Esophagus squamous epithelium (tissue), 5 donors: ENCODE measurements at regions not wholly inside any gene's neighbourhood (a gene's known extent, or its start where the extent isn't known, plus 50 kb on each side); places are given as distances from the start of the nearest gene placed in this dataset.

ENCODE experiments used
- DNase-seq: peaks from one replicate; lab custom pipeline; 2025; lab: John Stamatoyannopoulos, UW
- H3K27ac ChIP-seq, 4 donors: fragments of 200-600 bp; sonication (generic); one replicate each; pipeline ENCODE4 v1.5.1; 2016 to 2019; ENCODE audit warnings: mild to moderate bottlenecking in 1 of 4
- H3K27me3 ChIP-seq, 4 donors: fragments of 200-600 bp; sonication (generic); 1 replicate in 3 of 4; 2 replicates in 1 of 4; pipeline versions ENCODE4 v1.5.1 to v1.6.0; 2017 to 2021; ENCODE audit warnings: antibody characterized with exemption in 1 of 4
- H3K36me3 ChIP-seq, 3 donors: fragments of 200-600 bp; sonication (generic); one replicate each; pipeline ENCODE4 v1.5.1; 2016 to 2019
- H3K4me1 ChIP-seq, 3 donors: fragments of 200-600 bp; sonication (generic); one replicate each; pipeline ENCODE4 v1.5.1; 2017 to 2019
- H3K4me3 ChIP-seq, 4 donors: fragments of 200-600 bp; sonication (generic); 1 replicate in 3 of 4; 2 replicates in 1 of 4; pipeline ENCODE4 v1.5.1; 2016 to 2019; ENCODE audit warnings: mild to moderate bottlenecking in 2 of 4, moderate library complexity in 1 of 4
- H3K9me3 ChIP-seq, 3 donors: fragments of 200-600 bp; sonication (generic); one replicate each; pipeline ENCODE4 v1.5.1; 2016 to 2019
- POLR2A ChIP-seq, 4 donors: fragments of 450-650 bp; IDR thresholded peaks; one replicate each; pipeline ENCODE4 v1.6.1; 2017; ENCODE audit warnings: antibody characterized with exemption in 4 of 4, mild to moderate bottlenecking in 4 of 4, moderate library complexity in 3 of 4
- WGBS, 2 donors: methylation state at CpG; one replicate each; pipeline ENCODE4 v1.1.5; 2018; 5-methylcytosine and 5-hydroxymethylcytosine counted together
- intact Hi-C: fragments of 100-400 bp; cut with DNase I; formaldehyde crosslinking; loops from one replicate; pipeline ENCODE4 v1.15.0; 2022
- TF ChIP-seq, protein P1 (sequence below), 6 experiments: fragments of 450-650 bp in 4 of 6; fragments of 200-600 bp in 2 of 6; sonication (generic) in 2 of 6; IDR thresholded peaks; one replicate each; pipeline ENCODE4 v1.5.1; 2016 to 2019; ENCODE audit warnings: antibody characterized with exemption in 6 of 6, mild to moderate bottlenecking in 4 of 6, moderate library complexity in 4 of 6
- donor health status: DM: yes; HTN: yes; CAD: no.

DNA sequence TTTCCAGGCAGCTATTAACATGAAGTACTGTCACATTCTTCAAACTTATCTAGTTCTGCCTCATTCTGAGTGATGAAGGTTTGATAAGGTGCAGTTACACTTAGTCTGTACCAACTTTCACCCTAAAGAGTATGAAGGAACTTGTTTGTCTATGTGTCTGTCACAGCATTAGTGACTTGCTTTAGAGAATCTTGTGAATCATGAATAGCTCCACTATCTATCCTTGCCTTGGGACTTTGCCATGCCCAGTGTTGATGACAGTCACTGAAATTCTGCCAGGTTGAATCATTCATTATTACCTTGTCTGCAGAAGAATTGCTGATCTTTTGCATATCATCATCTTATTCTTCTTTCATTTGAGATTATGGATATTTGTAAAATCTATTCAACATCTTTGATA, 50.9 kb upstream of the A1CF start:
- no peaks in the 10 kb centered on the region for H3K36me3 ChIP-seq
- H3K4me3 ChIP-seq, result no peak overlapping the region
- no peaks in the 10 kb centered on the region for H3K9me3 ChIP-seq
- TF ChIP-seq, protein P1, sequence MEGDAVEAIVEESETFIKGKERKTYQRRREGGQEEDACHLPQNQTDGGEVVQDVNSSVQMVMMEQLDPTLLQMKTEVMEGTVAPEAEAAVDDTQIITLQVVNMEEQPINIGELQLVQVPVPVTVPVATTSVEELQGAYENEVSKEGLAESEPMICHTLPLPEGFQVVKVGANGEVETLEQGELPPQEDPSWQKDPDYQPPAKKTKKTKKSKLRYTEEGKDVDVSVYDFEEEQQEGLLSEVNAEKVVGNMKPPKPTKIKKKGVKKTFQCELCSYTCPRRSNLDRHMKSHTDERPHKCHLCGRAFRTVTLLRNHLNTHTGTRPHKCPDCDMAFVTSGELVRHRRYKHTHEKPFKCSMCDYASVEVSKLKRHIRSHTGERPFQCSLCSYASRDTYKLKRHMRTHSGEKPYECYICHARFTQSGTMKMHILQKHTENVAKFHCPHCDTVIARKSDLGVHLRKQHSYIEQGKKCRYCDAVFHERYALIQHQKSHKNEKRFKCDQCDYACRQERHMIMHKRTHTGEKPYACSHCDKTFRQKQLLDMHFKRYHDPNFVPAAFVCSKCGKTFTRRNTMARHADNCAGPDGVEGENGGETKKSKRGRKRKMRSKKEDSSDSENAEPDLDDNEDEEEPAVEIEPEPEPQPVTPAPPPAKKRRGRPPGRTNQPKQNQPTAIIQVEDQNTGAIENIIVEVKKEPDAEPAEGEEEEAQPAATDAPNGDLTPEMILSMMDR (IDR thresholded peaks at IDR 0.05), result no peak
- TF ChIP-seq POLR2A (IDR thresholded peaks at IDR 0.05), result no peak
- H3K27ac ChIP-seq, result no peak overlapping the region
- intact Hi-C loops, result no loop called here
- DNase-seq, result no peak
- no peaks in the 10 kb centered on the region for H3K27me3 ChIP-seq
- no peaks in the 10 kb centered on the region for H3K4me1 ChIP-seq

DNA sequence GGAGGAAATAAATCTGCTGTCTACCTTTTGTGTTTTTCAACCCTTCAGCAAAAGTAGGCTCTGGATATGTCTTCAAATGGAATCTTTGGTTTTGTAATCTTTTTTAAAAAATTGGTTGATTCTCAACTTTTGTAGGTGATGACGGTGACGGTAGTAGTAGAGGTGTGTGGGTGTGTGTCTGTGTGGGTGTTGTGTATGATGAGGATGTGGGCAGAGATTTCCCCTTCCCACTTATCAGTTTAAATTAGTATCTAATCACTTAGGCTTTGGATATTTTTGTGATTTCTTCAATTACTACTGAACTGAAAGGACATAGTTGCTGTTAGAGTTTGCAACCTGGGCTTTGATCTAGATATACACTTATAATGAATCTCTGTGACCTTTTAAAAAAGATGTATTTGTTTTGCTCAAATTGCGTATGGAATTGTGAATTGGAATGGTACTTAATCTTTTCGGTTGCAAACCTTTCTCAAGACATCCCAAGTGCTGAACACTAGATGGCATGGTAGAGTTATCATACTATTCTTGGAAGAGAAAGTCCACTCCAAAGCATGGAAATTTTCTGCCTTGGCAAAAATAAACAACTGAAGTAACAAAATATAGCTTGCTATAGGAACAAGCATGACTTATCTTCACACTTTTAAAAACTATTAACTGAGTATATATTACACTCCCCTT, 51.9 kb upstream of the A1CF start:
- H3K27ac ChIP-seq, result no peak overlapping the region

DNA sequence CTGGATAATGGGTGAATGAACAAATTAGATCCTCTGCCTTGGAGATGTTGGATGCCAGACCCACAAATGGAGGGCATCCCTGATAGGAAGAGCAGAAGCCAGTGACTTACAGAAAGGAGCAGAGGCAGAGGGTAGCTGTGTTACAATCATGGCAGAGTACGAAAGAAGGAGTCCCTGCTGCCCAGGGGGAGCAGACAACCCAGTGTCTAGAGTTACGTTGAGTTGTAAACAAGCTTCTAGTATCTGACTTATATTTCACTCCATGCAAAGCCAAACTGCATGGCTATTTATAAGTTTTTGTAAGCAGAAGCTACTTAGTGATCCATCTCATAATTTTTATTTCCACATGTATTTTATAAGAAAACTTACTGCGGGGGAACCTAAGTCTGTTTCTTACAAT, 56.2 kb upstream of the A1CF start:
- TF ChIP-seq, protein P1 (IDR thresholded peaks at IDR 0.05), result no peak
- no peak for TF ChIP-seq POLR2A (IDR thresholded peaks at IDR 0.05)
- no peaks in the 10 kb centered on the region for H3K9me3 ChIP-seq
- intact Hi-C loops, result no loop called here
- WGBS, 2 donors, result 80 to 89% methylated on average over 3 of the region's 3 CpGs
- no peak for DNase-seq
- no peak overlapping the region for H3K4me3 ChIP-seq
- no peaks in the 10 kb centered on the region for H3K36me3 ChIP-seq
- no peaks in the 10 kb centered on the region for H3K4me1 ChIP-seq
- H3K27me3 ChIP-seq, result no peaks in the 10 kb centered on the region
- no peak overlapping the region for H3K27ac ChIP-seq

More for the DNA sequence above, 51.9 kb upstream of the A1CF start:
- intact Hi-C loops, result no loop called here
- 31 to 45% methylated on average over 4 of the region's 4 CpGs for WGBS, 2 donors
- TF ChIP-seq, protein P1 (IDR thresholded peaks at IDR 0.05), result peak in 2 of 6 experiments; percentile 29 to 35
- no peak for TF ChIP-seq POLR2A (IDR thresholded peaks at IDR 0.05)
- no peaks in the 10 kb centered on the region for H3K9me3 ChIP-seq
- no peaks in the 10 kb centered on the region for H3K36me3 ChIP-seq
- H3K4me3 ChIP-seq, result no peak overlapping the region
- H3K4me1 ChIP-seq, result no peaks in the 10 kb centered on the region
- no peak for DNase-seq
- no peaks in the 10 kb centered on the region for H3K27me3 ChIP-seq

DNA sequence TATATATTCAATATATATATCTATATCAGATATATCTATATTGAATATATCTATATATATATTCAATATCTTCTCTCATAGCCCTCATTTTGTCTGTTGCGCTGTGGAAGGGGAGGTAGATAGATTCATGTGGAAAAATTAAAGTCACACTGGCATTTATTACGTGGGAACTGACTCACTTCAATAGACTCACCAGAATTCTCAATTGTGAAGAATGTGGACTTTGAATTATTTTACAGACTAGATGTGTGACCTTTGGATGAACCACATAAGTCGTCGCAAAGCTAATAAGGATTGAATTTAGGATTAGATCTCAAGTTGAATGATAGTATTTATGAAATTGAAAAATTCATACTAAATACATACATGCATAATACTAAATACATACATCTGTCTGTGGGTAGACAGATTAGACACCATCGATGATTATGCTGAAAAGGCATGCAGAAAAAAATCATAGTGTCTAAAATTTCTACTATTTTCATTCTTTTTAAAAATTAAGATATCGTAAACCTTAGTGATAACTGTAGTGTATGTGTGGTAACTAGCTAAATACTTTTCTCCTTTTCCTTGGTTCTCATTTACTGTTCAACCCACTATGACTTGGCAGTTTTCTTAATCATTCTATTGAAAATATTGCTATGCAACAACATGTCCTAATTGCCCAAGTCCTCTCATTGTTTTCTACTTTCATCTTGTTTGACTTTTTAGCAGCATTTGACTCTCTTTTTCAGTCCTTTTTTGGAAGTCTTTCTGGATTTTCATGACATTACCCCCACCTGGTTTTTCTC, 61.8 kb upstream of the A1CF start:
- 85 to 86% methylated on average over 6 of the region's 6 CpGs for WGBS, 2 donors
- intact Hi-C loops, result no loop called here
- no peak for TF ChIP-seq POLR2A (IDR thresholded peaks at IDR 0.05)
- TF ChIP-seq, protein P1 (IDR thresholded peaks at IDR 0.05), result no peak

DNA sequence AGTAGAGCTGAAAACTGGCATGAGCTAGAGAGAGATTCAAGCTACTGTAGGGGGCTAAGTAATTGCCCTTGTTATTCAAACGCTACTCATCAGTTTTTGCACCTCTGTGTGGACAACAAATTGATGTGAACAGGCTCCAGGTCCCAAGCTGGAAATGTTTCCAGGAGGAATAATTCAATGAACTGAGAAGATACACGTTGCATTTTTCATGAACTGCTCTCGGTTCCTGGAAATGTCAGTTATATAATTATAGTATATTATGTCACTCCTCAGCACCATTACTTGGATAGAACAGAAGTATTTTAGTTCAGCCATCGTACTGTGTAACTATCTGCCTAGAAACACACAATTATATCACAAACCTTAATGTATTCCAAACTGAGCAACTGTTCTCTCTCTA, 65.9 kb upstream of the A1CF start:
- H3K27ac ChIP-seq, result no peak overlapping the region
- no peak for DNase-seq
- no peak for TF ChIP-seq POLR2A (IDR thresholded peaks at IDR 0.05)
- TF ChIP-seq, protein P1 (IDR thresholded peaks at IDR 0.05), result no peak
- no peaks in the 10 kb centered on the region for H3K4me1 ChIP-seq
- H3K9me3 ChIP-seq, result no peaks in the 10 kb centered on the region
- 41 to 55% methylated on average over 4 of the region's 4 CpGs for WGBS, 2 donors
- no peak overlapping the region for H3K4me3 ChIP-seq
- peaks cover 0 to 4% (median 0%) of the 10 kb centered on the region in 4 donors for H3K27me3 ChIP-seq
- intact Hi-C loops, result no loop called here
- H3K36me3 ChIP-seq, result no peaks in the 10 kb centered on the region

More for the DNA sequence above, 61.8 kb upstream of the A1CF start:
- Histone ChIP-seq H3K4me1 (no peaks in the 10 kb centered on the region), H3K36me3 (no peaks in the 10 kb centered on the region), H3K27me3 (no peaks in the 10 kb centered on the region), H3K4me3 (no peak overlapping the region), H3K27ac (no peak overlapping the region), H3K9me3 (no peaks in the 10 kb centered on the region)
- DNase-seq, result no peak
